Tibial artery (tissue), 4 donors: ENCODE measurements at regions not wholly inside any gene's neighbourhood (a gene's known extent, or its start where the extent isn't known, plus 50 kb on each side); places are given as distances from the start of the nearest gene placed in this dataset.

ENCODE experiments used
- DNase-seq, 2 donors: peaks; one replicate each; pipeline ENCODE4 v3.0.0-alpha.2; 2019
- H3K27ac ChIP-seq, 2 donors: fragments of 200-600 bp; sonication (generic) in 1 of 2; 1 replicate in 1 of 2; 2 replicates in 1 of 2; pipeline ENCODE4 v1.5.1; 2018 to 2019; ENCODE audit warnings: mild to moderate bottlenecking in 1 of 2
- H3K27me3 ChIP-seq, 2 donors: fragments of 200-600 bp; sonication (generic) in 1 of 2; one replicate each; pipeline versions ENCODE4 v1.5.1 to v1.6.0; 2016 to 2019
- H3K36me3 ChIP-seq, 3 donors: fragments of 200-600 bp; sonication (generic) in 2 of 3; one replicate each; pipeline ENCODE4 v1.5.1; 2016 to 2019; ENCODE audit warnings: mild to moderate bottlenecking in 2 of 3
- H3K4me1 ChIP-seq, 4 donors: fragments of 200-600 bp; sonication (generic) in 2 of 4; 1 replicate in 3 of 4; 2 replicates in 1 of 4; pipeline ENCODE4 v1.5.1; 2016 to 2019
- H3K4me3 ChIP-seq, 2 donors: fragments of 200-600 bp; sonication (generic) in 1 of 2; 1 replicate in 1 of 2; 2 replicates in 1 of 2; pipeline ENCODE4 v1.5.1; 2018 to 2019; ENCODE audit warnings: mild to moderate bottlenecking in 2 of 2
- H3K9me3 ChIP-seq, 3 donors: fragments of 200-600 bp; sonication (generic) in 1 of 3; one replicate each; pipeline ENCODE4 v1.5.1; 2016 to 2019
- intact Hi-C: fragments of 100-400 bp; cut with DNase I; formaldehyde crosslinking; loops from one replicate; pipeline ENCODE4 v1.15.0; 2023; ENCODE audit warnings: low total_unique reads
- TF ChIP-seq, protein P1 (sequence below), 2 experiments: fragments of 200-600 bp in 1 of 2; fragments of 450-650 bp in 1 of 2; IDR thresholded peaks; one replicate each; pipeline ENCODE4 v1.5.1; 2017 to 2019; ENCODE audit warnings: antibody characterized with exemption in 2 of 2, mild to moderate bottlenecking in 1 of 2, moderate library complexity in 1 of 2

DNA sequence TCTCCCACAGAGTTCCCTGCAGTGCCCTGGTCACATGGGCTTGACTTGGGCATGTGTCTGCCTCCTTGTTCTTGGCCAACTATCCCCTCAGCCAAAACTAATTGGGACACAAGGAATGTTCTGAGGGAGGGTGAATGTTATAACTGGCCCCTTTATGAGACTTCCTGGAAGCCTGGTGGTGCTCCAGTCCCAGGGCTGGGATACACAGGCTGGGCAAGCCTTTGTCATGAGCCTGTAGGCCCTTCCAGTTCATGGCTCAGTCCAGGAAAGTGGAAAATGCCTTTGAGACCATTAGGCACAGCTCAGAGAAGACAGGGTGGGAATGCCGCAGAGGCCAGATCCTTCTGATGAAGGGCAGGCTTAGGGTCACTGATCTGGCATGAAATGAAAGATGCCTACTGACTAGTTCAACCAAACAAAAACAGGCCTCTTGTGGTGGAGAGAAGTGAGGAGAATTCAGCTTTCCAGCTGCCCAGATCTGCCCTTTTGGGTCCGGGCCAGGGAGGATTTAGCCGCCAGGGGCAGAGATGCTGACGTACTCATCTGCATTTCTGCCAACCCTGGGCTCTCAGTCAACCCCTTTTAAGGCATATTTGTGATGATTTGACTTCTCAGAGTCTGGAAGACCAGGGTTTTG, 961.5 kb downstream of the KCNMA1 start:
- DNase-seq = peak; percentile 86 to 93
- intact Hi-C loops = no loop called here
- Histone ChIP-seq H3K4me3 (no peak overlapping the region), H3K4me1 (peaks cover 6 to 69% (median 33%) of the 10 kb centered on the region in 4 donors), H3K9me3 (no peaks in the 10 kb centered on the region), H3K36me3 (no peaks in the 10 kb centered on the region), H3K27ac (peak overlapping the region; percentile 80 to 81), H3K27me3 (no peaks in the 10 kb centered on the region)
- TF ChIP-seq, protein P1, sequence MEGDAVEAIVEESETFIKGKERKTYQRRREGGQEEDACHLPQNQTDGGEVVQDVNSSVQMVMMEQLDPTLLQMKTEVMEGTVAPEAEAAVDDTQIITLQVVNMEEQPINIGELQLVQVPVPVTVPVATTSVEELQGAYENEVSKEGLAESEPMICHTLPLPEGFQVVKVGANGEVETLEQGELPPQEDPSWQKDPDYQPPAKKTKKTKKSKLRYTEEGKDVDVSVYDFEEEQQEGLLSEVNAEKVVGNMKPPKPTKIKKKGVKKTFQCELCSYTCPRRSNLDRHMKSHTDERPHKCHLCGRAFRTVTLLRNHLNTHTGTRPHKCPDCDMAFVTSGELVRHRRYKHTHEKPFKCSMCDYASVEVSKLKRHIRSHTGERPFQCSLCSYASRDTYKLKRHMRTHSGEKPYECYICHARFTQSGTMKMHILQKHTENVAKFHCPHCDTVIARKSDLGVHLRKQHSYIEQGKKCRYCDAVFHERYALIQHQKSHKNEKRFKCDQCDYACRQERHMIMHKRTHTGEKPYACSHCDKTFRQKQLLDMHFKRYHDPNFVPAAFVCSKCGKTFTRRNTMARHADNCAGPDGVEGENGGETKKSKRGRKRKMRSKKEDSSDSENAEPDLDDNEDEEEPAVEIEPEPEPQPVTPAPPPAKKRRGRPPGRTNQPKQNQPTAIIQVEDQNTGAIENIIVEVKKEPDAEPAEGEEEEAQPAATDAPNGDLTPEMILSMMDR (IDR thresholded peaks at IDR 0.05) = peak; percentile 27 to 32

GRCh38 chr10:76675561-76675950, 962.1 kb downstream of the KCNMA1 start:
- peak in 1 of 2 donors; percentile 23 for DNase-seq
- peak overlapping the region; percentile 80 to 81 for H3K27ac ChIP-seq
- TF ChIP-seq, protein P1 (IDR thresholded peaks at IDR 0.05) = no peak
- no peak overlapping the region for H3K4me3 ChIP-seq
- H3K27me3 ChIP-seq = no peaks in the 10 kb centered on the region
- H3K36me3 ChIP-seq = no peaks in the 10 kb centered on the region
- intact Hi-C loops = no loop called here
- peaks cover 6 to 66% (median 31%) of the 10 kb centered on the region in 4 donors for H3K4me1 ChIP-seq
- H3K9me3 ChIP-seq = no peaks in the 10 kb centered on the region

DNA sequence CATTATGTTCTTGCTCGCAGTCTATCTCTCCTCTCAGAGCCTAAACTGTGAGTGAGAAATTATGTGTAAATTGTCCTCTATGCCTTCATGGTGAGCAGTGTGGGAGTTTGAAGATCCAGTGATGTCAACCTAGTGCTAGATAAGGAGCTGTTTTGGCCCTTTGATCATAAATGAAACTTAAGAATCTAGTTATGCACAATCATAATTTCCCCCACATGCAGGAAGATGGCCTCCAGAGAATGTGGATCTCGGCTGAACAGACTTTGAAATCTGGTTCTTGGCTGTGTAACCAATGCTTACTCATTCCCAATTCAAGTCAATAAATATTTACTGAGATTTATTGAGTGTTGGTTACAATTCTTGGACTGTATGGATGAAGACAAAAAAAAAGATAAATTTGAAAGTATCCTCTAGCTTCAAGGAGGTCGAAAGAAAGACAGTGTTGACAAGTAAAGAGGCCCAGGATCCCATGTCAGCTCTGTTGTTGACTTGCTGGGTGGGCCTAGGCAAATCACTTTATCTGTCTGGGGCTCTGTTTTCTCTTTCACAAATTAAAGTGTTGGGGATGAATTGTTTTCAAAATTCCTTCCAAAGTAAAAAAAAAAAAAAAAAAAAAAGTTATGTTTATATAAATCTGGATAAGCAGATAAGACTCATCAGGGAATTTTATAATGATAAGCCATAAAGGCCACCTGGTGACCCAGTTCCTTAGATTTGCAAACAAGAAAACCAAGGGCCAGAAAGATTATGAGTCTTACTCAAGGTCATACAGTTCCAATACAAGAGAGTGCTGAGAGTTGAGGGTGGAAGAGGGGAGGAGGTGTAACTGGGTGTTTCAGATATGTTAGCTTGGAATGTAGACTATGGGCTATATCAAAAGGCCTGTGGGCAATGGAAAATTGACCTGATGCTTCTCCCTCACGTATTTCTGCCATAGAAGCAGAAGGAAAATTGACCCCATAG, 969.9 kb downstream of the KCNMA1 start:
- no peak for DNase-seq
- Histone ChIP-seq H3K27ac (no peak overlapping the region), H3K27me3 (no peaks in the 10 kb centered on the region)

GRCh38 chr10:76666891-76667290, 970.7 kb downstream of the KCNMA1 start:
- intact Hi-C loops = no loop called here
- TF ChIP-seq, protein P1 (IDR thresholded peaks at IDR 0.05) = no peak
- no peak for DNase-seq
- H3K9me3 ChIP-seq = no peaks in the 10 kb centered on the region
- H3K36me3 ChIP-seq = no peaks in the 10 kb centered on the region
- no peak overlapping the region for H3K27ac ChIP-seq
- no peaks in the 10 kb centered on the region for H3K27me3 ChIP-seq
- H3K4me3 ChIP-seq = no peak overlapping the region
- peaks cover 0 to 3% (median 0%) of the 10 kb centered on the region in 4 donors for H3K4me1 ChIP-seq

More for the DNA sequence above, 969.9 kb downstream of the KCNMA1 start:
- Histone ChIP-seq H3K9me3 (no peaks in the 10 kb centered on the region), H3K36me3 (no peaks in the 10 kb centered on the region), H3K4me3 (no peak overlapping the region), H3K4me1 (peaks cover 0 to 3% (median 0%) of the 10 kb centered on the region in 4 donors)
- intact Hi-C loops = no loop called here
- TF ChIP-seq, protein P1 (IDR thresholded peaks at IDR 0.05) = no peak

GRCh38 chr10:76665029-76665428, 972.6 kb downstream of the KCNMA1 start:
- TF ChIP-seq, protein P1 (IDR thresholded peaks at IDR 0.05) = no peak
- H3K36me3 ChIP-seq = no peaks in the 10 kb centered on the region
- no peaks in the 10 kb centered on the region for H3K27me3 ChIP-seq
- no peak for DNase-seq
- intact Hi-C loops = no loop called here
- H3K4me3 ChIP-seq = no peak overlapping the region
- H3K27ac ChIP-seq = no peak overlapping the region
- no peaks in the 10 kb centered on the region for H3K9me3 ChIP-seq
- H3K4me1 ChIP-seq = no peaks in the 10 kb centered on the region
